COR-L47 (cell line): ENCODE measurements at regions not wholly inside any gene's neighbourhood (a gene's known extent, or its start where the extent isn't known, plus 50 kb on each side); places are given as distances from the start of the nearest gene placed in this dataset.
"Not testable (repeated sequence)": the region's sequence is repeated elsewhere in the genome, so short reads cannot be mapped to it uniquely, and the experiment has no call there.

ENCODE experiments used
- DNase-seq: peaks from one replicate; lab custom pipeline; 2025; lab: John Stamatoyannopoulos, UW

DNA sequence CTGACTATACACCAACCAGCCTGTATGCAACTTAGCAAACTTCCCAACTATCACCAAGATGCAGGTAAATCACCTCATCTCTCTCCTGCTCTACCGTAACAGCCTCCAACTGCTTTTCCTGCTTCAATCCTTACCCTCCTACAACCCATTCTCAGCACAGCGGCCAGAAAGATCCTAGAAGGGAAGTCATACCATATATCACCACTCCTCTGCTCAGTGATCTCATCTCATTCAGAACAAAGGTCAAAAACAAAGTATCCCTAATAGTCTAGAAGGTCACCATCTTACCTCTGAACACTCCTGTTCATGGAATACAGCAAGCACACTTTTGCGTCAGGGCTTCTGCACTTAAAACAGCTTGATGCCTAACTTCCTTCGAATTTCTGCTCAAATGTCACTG lies 62.2 kb upstream of the RNF38 start:
- no peak for DNase-seq

DNA sequence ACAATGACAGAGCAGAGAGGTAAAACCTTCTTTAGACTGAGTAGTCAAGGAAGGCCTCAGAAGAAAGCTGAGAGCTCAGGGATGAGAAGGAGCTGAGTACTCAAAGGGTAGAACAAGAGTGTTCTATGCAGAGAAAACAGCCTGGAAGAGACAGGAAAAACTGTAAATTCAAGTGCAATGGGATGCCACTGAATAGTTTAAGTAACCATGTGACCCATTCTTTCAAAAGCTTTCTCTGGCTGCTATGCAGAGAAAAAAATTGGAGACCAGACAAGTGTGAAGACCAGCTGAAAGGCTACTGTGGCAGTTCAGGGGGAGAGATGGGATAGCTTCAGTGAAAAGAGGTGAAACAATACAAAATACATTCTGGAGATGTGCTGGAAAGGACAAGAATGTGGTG lies 61.3 kb upstream of the RNF38 start:
- no peak for DNase-seq

DNA sequence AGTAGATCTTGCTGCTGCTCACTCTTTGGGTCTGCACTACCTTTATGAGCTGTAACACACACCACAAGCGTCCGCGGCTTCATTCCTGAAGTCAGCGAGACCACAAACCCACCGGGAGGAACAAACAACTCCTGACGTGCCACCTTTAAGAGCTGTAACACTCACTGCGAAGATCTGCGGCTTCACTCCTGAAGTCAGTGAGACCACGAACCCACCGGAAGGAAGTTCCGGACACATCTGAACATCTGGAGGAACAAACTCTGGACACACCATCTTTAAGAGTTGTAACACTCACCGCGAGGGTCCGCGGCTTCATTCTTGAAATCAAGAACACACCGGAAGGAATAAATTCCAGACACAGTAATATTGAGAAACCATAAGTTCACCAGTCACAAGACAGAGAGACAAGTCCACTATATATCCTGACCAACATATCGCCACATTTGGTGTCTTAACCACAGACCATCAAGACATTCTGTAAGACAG lies 58.4 kb upstream of the RNF38 start:
- DNase-seq = not testable (repeated sequence)

DNA sequence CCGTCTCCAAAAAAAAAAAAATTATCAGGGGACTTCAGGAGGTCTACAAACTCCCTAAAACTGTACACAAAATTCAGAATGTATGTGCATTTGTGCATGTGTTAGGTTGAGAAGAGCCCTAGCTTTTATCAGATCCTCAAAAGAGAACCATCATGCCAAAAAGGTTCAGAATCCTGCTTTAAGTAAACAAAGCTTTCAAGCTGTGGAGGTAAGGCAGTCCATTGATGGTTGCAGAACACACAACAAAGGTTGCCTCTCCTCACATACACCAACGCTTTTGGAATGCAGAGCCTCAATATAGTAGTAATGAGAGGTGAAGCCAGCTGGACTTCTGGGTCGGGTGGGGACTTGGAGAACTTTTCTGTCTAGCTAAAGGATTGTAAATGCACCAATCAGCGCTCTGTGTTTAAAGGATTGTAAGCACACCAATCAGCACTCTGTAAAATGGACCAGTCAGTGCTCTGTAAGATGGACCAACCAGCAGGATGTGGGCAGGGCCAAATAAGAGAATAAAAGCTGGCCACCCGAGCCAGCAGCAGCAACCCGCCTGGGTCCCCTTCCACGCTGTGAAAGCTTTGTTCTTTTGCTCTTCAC lies 57.9 kb upstream of the RNF38 start:
- no peak for DNase-seq

DNA sequence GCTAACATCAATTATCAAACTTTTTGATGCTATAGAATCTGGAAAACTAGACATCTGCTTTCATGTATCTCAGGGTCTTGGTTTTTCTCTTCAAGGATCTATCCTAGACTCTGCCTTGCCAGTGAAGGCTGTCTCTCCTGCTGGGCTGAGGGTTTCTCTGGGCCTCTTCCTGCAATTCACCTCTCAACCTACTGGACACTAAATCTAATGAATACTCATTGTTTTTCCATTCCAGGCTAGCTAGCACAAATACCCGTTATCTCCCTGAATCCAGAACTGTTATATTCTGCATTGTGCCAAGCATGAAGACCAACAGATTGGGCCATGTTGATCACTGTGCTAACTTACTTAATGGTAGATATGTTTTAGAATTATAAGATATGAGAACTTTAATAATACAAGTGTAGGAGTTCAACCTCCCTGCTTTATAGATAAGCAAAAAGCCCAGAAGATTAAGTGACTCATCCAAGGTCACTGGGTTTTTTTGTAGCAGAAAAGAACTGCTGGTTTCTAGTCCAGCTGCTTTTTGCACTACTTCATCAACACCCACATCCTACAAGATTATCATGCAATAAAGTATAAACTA lies 56.5 kb upstream of the RNF38 start:
- DNase-seq = no peak

DNA sequence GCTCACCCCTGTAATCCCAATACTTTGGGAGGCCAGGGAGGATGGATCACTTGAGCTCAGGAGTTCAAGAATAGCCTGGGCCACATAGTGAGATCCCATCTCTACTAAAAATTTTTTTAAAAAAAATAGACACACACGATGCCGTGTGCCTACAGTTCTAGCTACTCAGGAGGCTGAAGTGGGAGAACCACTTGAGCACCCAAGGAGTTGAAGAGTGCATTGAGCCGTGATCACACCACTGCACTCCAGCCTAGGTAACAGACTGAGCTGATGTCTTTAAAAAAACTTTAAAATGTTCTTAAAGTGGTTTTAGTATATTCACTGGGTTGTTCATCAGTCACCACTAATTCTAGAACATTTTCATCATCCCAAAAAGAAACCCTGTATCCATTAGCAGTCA lies 51.9 kb upstream of the RNF38 start:
- no peak for DNase-seq

DNA sequence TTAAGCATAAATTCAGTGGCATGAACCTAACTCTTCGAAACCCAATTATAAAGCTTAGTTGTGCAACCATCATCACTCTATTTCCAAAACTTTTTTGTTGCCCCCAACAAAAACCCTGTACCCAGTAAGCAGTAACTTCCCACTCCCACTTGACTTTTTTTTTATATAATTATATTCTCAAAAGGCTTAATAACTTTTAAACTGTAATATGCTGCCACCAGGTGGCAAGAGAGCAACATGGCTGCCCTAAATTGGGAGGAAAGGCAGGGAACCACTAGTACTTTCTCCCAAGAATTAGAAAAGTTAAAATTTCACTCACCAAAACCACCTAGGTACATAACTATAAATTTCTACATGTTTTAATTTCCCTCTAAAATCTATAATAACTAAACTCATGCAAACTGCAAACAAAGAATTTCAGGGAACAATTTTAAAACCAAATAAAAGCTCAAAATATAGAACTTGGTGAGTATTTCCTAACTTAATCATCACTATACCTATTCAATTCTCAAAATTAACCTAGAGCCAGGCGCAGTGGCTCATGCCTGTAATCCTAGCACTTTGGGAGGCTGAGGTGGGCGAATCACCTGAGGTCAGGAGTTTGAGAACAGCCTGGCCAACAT lies 50.2 kb upstream of the RNF38 start:
- peak; percentile 62 for DNase-seq
